C4-2B (cell line): ENCODE measurements at regions not wholly inside any gene's neighbourhood (a gene's known extent, or its start where the extent isn't known, plus 50 kb on each side); places are given as distances from the start of the nearest gene placed in this dataset.

Source experiments
- CTCF ChIP-seq: fragments of 450-650 bp; conservative IDR thresholded peaks from 2 replicates; pipeline ENCODE4 v1.5.1; 2017; ENCODE audit warnings: mild to moderate bottlenecking
- ZFX ChIP-seq: fragments of 450-650 bp; IDR thresholded peaks from 2 replicates; pipeline ENCODE4 v1.6.1; 2017

- no peak for TF ChIP-seq CTCF
- no peak for TF ChIP-seq ZFX
Measured at GRCh38 chr18:39711701-39712100, 2146.1 kb upstream of the CELF4 start.
